ENCODE measurements at regions not wholly inside any gene's neighbourhood (a gene's known extent, or its start where the extent isn't known, plus 50 kb on each side); places are given as distances from the start of the nearest gene placed in this dataset.

- TF ChIP-seq, protein P1, sequence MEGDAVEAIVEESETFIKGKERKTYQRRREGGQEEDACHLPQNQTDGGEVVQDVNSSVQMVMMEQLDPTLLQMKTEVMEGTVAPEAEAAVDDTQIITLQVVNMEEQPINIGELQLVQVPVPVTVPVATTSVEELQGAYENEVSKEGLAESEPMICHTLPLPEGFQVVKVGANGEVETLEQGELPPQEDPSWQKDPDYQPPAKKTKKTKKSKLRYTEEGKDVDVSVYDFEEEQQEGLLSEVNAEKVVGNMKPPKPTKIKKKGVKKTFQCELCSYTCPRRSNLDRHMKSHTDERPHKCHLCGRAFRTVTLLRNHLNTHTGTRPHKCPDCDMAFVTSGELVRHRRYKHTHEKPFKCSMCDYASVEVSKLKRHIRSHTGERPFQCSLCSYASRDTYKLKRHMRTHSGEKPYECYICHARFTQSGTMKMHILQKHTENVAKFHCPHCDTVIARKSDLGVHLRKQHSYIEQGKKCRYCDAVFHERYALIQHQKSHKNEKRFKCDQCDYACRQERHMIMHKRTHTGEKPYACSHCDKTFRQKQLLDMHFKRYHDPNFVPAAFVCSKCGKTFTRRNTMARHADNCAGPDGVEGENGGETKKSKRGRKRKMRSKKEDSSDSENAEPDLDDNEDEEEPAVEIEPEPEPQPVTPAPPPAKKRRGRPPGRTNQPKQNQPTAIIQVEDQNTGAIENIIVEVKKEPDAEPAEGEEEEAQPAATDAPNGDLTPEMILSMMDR (IDR thresholded peaks at IDR 0.05): no peak
- TF ChIP-seq POLR2A (IDR thresholded peaks at IDR 0.05): no peak
Observed at GRCh38 chrX:114095789-114096188, 488.1 kb upstream of the HTR2C start.
